ENCODE measurements at regions not wholly inside any gene's neighbourhood (a gene's known extent, or its start where the extent isn't known, plus 50 kb on each side); places are given as distances from the start of the nearest gene placed in this dataset.
A peak's percentile ranks its signal among the peaks of the same experiment; 100 is the strongest.
"Not testable (repeated sequence)": the region's sequence is repeated elsewhere in the genome, so short reads cannot be mapped to it uniquely, and the experiment has no call there.

DNA sequence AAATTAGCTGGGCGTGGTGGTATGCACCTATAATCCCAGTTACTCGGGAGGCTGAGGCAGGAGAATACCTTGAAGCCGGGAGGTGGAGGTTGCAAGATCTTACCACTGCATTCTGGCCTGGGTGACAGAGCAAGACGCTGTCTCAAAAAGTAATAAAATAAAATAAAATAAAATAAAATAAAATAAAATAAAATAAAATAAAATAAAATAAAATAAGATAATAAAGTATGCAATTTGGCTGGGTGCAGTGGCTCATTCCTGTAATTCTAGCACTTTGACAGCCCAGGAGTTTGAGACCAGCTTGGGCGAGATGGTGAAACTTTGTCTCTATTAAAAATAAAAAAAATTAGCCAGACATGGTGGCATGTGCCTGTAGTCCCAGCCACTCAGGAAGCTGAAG, 85.6 kb upstream of the XPO1 start:
- Histone ChIP-seq H3K27ac (ENCODE audit: low read depth, low read length) (no peak overlapping the region), H3K9ac (ENCODE audit: low read length) (no peak overlapping the region), H3K9me3 (ENCODE audit: control insufficient read depth, insufficient read depth, low read depth, low read length) (no peaks in the 10 kb centered on the region)

DNA sequence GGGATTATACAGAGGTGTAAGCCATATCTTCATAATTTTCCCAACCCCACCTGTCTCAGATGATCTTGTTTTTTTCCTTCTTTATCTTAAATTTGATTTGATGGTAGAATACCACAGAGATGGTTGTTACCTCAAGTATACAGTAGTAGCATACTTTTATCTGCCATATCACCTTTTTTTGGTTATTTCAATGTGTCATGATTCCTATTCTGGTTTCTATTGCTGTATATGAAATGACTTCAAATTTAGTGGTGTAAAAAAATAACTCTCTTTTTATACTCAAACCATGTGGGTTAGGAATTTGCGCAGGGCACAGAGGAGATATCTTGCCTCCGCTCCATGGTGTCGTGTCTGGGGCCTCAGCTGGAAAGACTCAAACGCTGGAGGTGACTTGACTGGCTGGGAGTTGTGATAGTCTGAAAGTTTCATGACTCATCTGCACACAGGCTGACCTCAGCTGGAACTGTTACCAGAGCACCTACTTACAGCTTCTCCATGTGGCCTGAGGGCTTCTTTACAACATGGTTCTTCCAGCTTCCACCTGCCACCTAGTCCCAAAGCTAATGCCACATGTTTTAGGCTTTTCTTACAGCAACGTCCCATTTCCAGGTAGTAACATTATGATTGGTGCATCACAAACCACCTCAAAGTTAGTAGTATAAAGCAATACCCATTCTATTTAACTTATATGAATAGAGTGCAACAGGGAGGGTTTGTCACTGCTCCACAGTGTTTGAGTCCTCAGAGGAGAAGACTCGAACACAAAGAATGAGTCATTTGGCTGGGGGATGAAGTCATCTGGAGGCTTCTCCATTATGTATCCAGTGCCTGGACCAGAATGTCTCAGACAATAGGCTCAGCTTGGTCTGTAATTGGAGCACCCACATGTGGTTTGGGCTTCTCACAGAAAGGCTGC, 82.3 kb upstream of the XPO1 start:
- H3K9me3 ChIP-seq (ENCODE audit: control insufficient read depth, insufficient read depth, low read depth, low read length) = no peaks in the 10 kb centered on the region
- H3K4me1 ChIP-seq (ENCODE audit: control insufficient read depth, insufficient read depth, low read length) = no peaks in the 10 kb centered on the region
- no peaks in the 10 kb centered on the region for H3K27me3 ChIP-seq (ENCODE audit: control insufficient read depth, insufficient read depth, low read length)
- no peak overlapping the region for H3K4me3 ChIP-seq (ENCODE audit: low read depth, low read length)
- H3K27ac ChIP-seq (ENCODE audit: low read depth, low read length) = no peak overlapping the region
- H3K36me3 ChIP-seq (ENCODE audit: control insufficient read depth, insufficient read depth, low read length) = no peaks in the 10 kb centered on the region
- no peak overlapping the region for H3K9ac ChIP-seq (ENCODE audit: low read length)

More for the DNA sequence above, 85.6 kb upstream of the XPO1 start:
- no peaks in the 10 kb centered on the region for H3K27me3 ChIP-seq (ENCODE audit: control insufficient read depth, insufficient read depth, low read length)
- H3K36me3 ChIP-seq (ENCODE audit: control insufficient read depth, insufficient read depth, low read length) = no peaks in the 10 kb centered on the region
- no peak overlapping the region for H3K4me3 ChIP-seq (ENCODE audit: low read depth, low read length)
- no peaks in the 10 kb centered on the region for H3K4me1 ChIP-seq (ENCODE audit: control insufficient read depth, insufficient read depth, low read length)

DNA sequence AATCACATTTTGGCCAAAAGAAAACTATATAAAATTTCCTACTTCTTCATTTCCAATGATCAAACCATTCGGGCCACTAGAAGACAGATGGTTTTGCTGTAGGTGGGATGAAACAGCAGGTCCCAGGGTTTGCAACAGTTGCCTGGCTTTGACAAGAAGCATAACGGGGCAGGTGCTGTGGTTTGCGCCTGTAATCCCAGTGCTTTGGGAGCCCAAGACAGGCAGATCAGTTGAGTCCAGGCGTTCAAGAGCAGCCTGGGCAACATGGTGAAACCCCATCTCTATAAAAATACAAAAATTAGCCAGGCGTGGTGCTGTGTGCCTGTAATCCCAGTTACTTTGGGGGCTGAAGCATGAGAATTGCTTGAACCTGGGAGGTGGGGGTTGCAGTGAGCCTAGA, 81.4 kb upstream of the XPO1 start:
- no peaks in the 10 kb centered on the region for H3K9me3 ChIP-seq (ENCODE audit: control insufficient read depth, insufficient read depth, low read depth, low read length)
- H3K27ac ChIP-seq (ENCODE audit: low read depth, low read length) = no peak overlapping the region
- no peaks in the 10 kb centered on the region for H3K27me3 ChIP-seq (ENCODE audit: control insufficient read depth, insufficient read depth, low read length)
- no peaks in the 10 kb centered on the region for H3K36me3 ChIP-seq (ENCODE audit: control insufficient read depth, insufficient read depth, low read length)
- no peak overlapping the region for H3K4me3 ChIP-seq (ENCODE audit: low read depth, low read length)
- no peak overlapping the region for H3K9ac ChIP-seq (ENCODE audit: low read length)
- no peaks in the 10 kb centered on the region for H3K4me1 ChIP-seq (ENCODE audit: control insufficient read depth, insufficient read depth, low read length)

DNA sequence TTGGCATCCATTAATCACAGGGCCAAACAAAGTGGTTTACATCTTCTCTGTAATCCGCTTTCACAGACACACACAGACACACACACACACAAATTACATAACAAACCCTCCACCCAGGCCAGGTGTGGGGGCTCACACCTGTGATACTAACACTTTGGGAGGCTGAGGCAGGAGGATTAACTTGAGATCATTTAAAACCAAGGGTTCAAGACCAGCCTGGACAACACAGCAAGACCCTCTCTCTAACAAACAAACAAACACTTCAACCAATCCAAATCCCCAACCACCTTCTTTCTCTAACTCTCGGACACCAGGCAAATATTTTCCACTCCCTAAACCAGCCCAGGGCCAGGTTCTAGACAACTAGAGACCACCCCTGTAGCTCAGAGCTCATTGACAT, 79.5 kb upstream of the XPO1 start:
- no peaks in the 10 kb centered on the region for H3K9me3 ChIP-seq (ENCODE audit: control insufficient read depth, insufficient read depth, low read depth, low read length)

DNA sequence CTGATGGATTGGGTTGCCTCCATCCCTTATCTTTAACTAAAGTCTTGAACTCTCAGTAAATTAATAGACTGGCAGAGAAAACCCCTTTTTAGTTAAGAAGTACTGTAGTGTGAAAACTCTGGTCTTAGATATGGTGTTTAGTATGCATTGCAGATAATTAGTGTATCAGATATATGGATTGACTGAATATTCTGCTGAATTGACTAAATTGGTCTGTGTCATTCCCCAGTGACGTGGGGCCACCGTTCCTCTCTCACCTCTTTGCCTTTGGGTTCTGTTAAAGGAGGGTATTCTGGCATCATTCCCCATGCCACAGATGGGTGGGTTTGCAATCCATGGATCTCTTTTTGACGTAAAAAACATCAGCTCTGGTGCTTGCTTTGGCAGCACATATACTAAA, 67.1 kb upstream of the XPO1 start:
- no peaks in the 10 kb centered on the region for H3K4me1 ChIP-seq (ENCODE audit: control insufficient read depth, insufficient read depth, low read length)
- no peak overlapping the region for H3K9ac ChIP-seq (ENCODE audit: low read length)
- H3K9me3 ChIP-seq (ENCODE audit: control insufficient read depth, insufficient read depth, low read depth, low read length) = no peaks in the 10 kb centered on the region
- H3K36me3 ChIP-seq (ENCODE audit: control insufficient read depth, insufficient read depth, low read length) = no peaks in the 10 kb centered on the region
- H3K27me3 ChIP-seq (ENCODE audit: control insufficient read depth, insufficient read depth, low read length) = no peaks in the 10 kb centered on the region
- H3K27ac ChIP-seq (ENCODE audit: low read depth, low read length) = no peak overlapping the region
- no peak overlapping the region for H3K4me3 ChIP-seq (ENCODE audit: low read depth, low read length)

More for the DNA sequence above, 79.5 kb upstream of the XPO1 start:
- no peak overlapping the region for H3K4me3 ChIP-seq (ENCODE audit: low read depth, low read length)
- no peaks in the 10 kb centered on the region for H3K4me1 ChIP-seq (ENCODE audit: control insufficient read depth, insufficient read depth, low read length)
- no peak overlapping the region for H3K27ac ChIP-seq (ENCODE audit: low read depth, low read length)
- H3K9ac ChIP-seq (ENCODE audit: low read length) = no peak overlapping the region
- no peaks in the 10 kb centered on the region for H3K27me3 ChIP-seq (ENCODE audit: control insufficient read depth, insufficient read depth, low read length)
- H3K36me3 ChIP-seq (ENCODE audit: control insufficient read depth, insufficient read depth, low read length) = no peaks in the 10 kb centered on the region

DNA sequence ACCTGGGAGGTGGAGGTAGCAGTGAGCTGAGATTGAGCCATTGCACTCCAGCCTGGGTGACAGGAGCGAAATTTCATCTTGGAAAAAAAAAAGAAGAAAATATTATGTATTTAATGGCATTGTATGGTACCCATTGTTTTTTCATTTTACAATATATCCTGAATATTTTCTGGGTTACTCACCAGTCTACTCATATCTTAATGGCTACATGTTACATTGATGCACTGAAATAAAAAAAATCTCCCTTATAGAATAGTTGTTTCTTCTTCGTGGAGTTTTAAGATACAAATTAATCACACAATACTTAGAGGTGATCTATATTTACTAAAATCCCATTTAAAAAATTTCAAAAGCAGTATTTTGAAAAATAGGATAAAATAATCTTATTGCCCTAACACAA, 66.3 kb upstream of the XPO1 start:
- no peak overlapping the region for H3K4me3 ChIP-seq (ENCODE audit: low read depth, low read length)
- no peaks in the 10 kb centered on the region for H3K36me3 ChIP-seq (ENCODE audit: control insufficient read depth, insufficient read depth, low read length)
- H3K27ac ChIP-seq (ENCODE audit: low read depth, low read length) = no peak overlapping the region
- no peaks in the 10 kb centered on the region for H3K9me3 ChIP-seq (ENCODE audit: control insufficient read depth, insufficient read depth, low read depth, low read length)
- H3K27me3 ChIP-seq (ENCODE audit: control insufficient read depth, insufficient read depth, low read length) = no peaks in the 10 kb centered on the region
- no peaks in the 10 kb centered on the region for H3K4me1 ChIP-seq (ENCODE audit: control insufficient read depth, insufficient read depth, low read length)
- no peak overlapping the region for H3K9ac ChIP-seq (ENCODE audit: low read length)

DNA sequence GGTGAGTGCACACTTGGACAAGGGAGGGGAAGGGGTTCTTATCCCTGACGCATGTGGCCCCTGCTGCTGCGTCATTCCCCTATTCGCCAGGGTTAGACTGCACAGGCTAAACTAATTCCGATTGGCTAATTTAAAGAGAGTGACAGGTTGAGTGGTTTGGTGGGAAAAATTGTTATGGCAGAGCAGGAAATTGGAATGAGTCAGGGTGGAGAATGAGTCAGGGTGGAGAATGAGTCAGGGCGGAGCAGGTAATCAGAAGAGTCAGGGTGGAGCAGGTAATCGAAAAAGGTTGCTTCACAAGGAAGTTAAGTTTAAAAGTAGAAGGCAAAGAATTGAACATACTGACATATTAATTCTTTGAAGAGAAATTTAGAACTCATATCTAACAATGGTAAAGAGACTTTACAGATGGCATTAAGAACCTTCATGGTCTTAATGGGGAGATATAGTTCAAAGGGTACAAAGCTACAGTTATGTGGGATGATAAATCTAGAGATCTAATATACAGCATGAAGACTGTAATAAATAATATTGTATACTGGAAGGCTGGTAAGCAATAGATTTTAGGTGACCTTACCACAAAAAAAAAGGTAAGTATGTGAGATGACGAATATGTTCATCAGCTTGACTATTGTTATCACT, 60.5 kb upstream of the XPO1 start:
- Histone ChIP-seq H3K27ac (ENCODE audit: low read depth, low read length) (peak overlapping the region; percentile 93; the same call in 1 of the 2 replicates), H3K4me1 (ENCODE audit: control insufficient read depth, insufficient read depth, low read length) (peaks cover 17% of the 10 kb centered on the region)
- H3K36me3 ChIP-seq (ENCODE audit: control insufficient read depth, insufficient read depth, low read length); H3K4me3 ChIP-seq (ENCODE audit: low read depth, low read length); H3K9me3 ChIP-seq (ENCODE audit: control insufficient read depth, insufficient read depth, low read depth, low read length); H3K27me3 ChIP-seq (ENCODE audit: control insufficient read depth, insufficient read depth, low read length); H3K9ac ChIP-seq (ENCODE audit: low read length): not testable (repeated sequence)

DNA sequence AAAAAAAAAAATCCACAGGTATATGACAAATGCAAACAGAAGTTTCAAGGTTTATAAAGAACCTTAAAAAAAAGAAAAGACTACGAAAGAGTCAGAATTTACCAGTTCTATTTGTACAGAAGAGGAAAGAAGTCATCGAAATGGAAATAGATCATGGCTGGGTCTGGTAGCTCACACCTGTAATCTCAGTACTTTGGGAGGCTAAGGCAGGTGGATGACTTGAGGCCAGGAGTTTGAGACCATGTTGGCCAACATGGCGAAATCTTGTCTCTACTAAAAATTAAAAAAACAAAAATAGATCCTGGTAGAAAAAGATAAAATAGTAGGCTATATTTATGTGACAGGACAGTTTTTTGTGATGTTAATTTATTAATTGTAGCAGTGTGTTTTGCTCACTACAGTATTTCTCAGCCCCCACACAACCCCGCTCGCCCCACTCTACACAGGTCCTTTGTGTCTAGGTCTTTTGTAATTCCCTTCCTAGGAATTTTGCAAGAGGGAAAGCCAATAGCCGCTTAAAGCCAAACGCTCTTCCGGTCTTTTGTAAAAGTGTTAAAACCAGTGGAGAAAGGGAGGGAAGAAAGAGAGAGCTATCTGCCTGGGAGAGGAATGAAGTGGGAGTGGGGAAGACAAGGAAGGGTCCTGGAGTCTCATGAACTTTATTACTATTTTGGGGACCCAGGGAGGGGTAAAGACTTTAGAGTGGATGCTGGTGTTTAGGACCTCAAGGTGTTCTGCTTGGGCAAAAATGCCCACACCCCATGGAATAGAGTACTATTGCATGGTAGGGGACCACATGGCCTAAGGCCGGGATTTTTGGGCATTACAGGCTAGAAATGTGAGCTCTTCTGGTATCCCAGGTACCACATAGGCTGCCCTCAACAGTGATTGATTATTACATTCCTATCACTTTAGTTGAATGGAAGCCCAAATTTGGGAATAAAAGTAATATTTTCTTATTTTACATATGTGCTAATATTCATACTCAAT, 59.4 kb upstream of the XPO1 start:
- Histone ChIP-seq H3K4me3 (ENCODE audit: low read depth, low read length) (no peak overlapping the region), H3K27ac (ENCODE audit: low read depth, low read length) (peak overlapping the region; percentile 93), H3K4me1 (ENCODE audit: control insufficient read depth, insufficient read depth, low read length) (peaks cover 17% of the 10 kb centered on the region), H3K9ac (ENCODE audit: low read length) (peak overlapping the region; percentile 63), H3K36me3 (ENCODE audit: control insufficient read depth, insufficient read depth, low read length) (no peaks in the 10 kb centered on the region), H3K27me3 (ENCODE audit: control insufficient read depth, insufficient read depth, low read length) (no peaks in the 10 kb centered on the region), H3K9me3 (ENCODE audit: control insufficient read depth, insufficient read depth, low read depth, low read length) (peaks cover 3% of the 10 kb centered on the region; the same call in 1 of the 2 replicates)

DNA sequence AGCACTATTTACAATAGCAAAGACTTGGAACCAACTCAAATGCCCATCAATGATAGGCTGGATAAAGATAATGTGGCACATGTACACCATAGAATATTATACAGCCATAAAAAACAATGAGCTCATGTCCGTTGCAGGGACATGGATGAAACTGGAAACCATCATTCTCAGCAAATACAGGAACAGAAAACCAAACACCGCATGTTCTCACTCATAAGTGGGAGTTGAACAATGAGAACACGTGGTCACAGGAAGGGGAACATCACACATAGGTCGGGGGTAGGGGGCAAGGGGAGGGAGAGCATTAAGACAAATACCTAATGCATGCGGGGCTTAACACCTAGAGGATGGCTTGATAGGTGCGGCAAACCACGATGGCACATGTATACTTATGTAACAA, 56.0 kb upstream of the XPO1 start:
- H3K9ac ChIP-seq (ENCODE audit: low read length); H3K27me3 ChIP-seq (ENCODE audit: control insufficient read depth, insufficient read depth, low read length); H3K9me3 ChIP-seq (ENCODE audit: control insufficient read depth, insufficient read depth, low read depth, low read length); H3K36me3 ChIP-seq (ENCODE audit: control insufficient read depth, insufficient read depth, low read length); H3K27ac ChIP-seq (ENCODE audit: low read depth, low read length); H3K4me3 ChIP-seq (ENCODE audit: low read depth, low read length): not testable (repeated sequence)
- H3K4me1 ChIP-seq (ENCODE audit: control insufficient read depth, insufficient read depth, low read length) = peaks cover 17% of the 10 kb centered on the region

DNA sequence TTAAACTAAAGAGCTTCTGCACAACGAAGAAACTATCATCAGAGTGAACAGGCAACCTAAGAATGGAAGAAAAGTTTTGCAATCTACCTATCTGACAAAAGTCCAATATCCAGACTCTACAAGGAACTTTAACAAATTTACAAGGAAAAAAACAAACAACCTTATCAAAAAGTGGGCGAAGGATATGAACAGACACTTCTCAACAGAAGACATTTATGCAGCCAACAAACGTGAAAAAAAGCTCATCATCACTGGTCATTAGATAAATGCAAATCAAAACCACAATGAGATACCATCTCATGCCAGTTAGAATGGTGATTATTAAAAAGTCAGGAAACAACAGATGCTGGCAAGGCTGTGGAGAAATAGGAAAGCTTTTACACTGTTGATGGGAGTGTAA, 55.5 kb upstream of the XPO1 start:
- H3K36me3 ChIP-seq (ENCODE audit: control insufficient read depth, insufficient read depth, low read length); H3K9ac ChIP-seq (ENCODE audit: low read length): not testable (repeated sequence)

More for the DNA sequence above, 55.5 kb upstream of the XPO1 start:
- H3K4me3 ChIP-seq (ENCODE audit: low read depth, low read length); H3K9me3 ChIP-seq (ENCODE audit: control insufficient read depth, insufficient read depth, low read depth, low read length); H3K27ac ChIP-seq (ENCODE audit: low read depth, low read length); H3K27me3 ChIP-seq (ENCODE audit: control insufficient read depth, insufficient read depth, low read length): not testable (repeated sequence)
- H3K4me1 ChIP-seq (ENCODE audit: control insufficient read depth, insufficient read depth, low read length) = peaks cover 17% of the 10 kb centered on the region
